ENCODE measurements at regions not wholly inside any gene's neighbourhood (a gene's known extent, or its start where the extent isn't known, plus 50 kb on each side); places are given as distances from the start of the nearest gene placed in this dataset.

DNA sequence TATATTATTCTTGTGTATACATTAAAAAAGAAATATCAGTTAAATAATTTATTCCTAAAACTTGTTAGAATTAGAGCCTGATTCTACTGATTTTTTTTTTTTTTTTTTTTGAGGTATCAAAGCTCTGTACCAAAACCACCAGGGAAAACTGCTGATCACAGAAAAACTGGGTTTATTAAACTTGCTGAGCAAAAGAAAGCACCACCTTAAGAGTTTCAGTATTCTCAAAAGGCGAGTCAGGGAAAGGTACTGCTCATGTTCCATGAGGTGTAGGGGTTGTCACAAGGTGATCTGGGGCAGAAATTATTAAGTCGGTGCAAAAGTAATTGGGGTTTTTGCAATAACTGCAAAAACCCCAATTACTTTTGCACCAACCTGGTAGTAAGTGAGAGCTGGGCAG, 51.7 kb upstream of the KLF7 start:
- TF ChIP-seq, protein P1, sequence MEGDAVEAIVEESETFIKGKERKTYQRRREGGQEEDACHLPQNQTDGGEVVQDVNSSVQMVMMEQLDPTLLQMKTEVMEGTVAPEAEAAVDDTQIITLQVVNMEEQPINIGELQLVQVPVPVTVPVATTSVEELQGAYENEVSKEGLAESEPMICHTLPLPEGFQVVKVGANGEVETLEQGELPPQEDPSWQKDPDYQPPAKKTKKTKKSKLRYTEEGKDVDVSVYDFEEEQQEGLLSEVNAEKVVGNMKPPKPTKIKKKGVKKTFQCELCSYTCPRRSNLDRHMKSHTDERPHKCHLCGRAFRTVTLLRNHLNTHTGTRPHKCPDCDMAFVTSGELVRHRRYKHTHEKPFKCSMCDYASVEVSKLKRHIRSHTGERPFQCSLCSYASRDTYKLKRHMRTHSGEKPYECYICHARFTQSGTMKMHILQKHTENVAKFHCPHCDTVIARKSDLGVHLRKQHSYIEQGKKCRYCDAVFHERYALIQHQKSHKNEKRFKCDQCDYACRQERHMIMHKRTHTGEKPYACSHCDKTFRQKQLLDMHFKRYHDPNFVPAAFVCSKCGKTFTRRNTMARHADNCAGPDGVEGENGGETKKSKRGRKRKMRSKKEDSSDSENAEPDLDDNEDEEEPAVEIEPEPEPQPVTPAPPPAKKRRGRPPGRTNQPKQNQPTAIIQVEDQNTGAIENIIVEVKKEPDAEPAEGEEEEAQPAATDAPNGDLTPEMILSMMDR (IDR thresholded peaks at IDR 0.05): no peak
- TF ChIP-seq EZH2phosphoT487 (IDR thresholded peaks at IDR 0.05) (no peak), EZH2 (IDR thresholded peaks at IDR 0.05) (no peak)

Data from neural progenitor cell (in vitro differentiated cells).